HepG2 (cell line): ENCODE measurements at regions not wholly inside any gene's neighbourhood (a gene's known extent, or its start where the extent isn't known, plus 50 kb on each side); places are given as distances from the start of the nearest gene placed in this dataset.

Experiments used
- CTCF ChIP-seq: sonication (generic); formaldehyde crosslinking; IDR thresholded peaks from 2 replicates; pipeline ENCODE4 v1.5.0; 2020; ENCODE audit warnings: mild to moderate bottlenecking, missing genetic modification reagents, moderate library complexity
- EP300 ChIP-seq, 3 experiments: sonication (generic) in 1 of 3; formaldehyde crosslinking in 1 of 3; IDR thresholded peaks; 2 replicates each; pipeline versions ENCODE4 v1.5.1 to v1.6.1; 2011 to 2020; ENCODE audit warnings: low read depth in 2 of 3, low read length in 2 of 3, borderline replicate concordance in 1 of 3, improper control_type of control experiment in 1 of 3, mild to moderate bottlenecking in 1 of 3, missing genetic modification reagents in 1 of 3, moderate library complexity in 1 of 3
- MED13 ChIP-seq: sonication (generic); formaldehyde crosslinking; IDR thresholded peaks from 2 replicates; pipeline ENCODE4 v1.5.0; 2020; ENCODE audit warnings: missing genetic modification reagents
- NR3C1 ChIP-seq: sonication (generic); formaldehyde crosslinking; IDR thresholded peaks from 2 replicates; pipeline ENCODE4 v1.4.0; 2020; ENCODE audit warnings: missing genetic modification reagents
- POLR2A ChIP-seq, 2 experiments: IDR thresholded peaks; 2 replicates each; pipeline ENCODE4 v1.6.1; 2011; ENCODE audit warnings: low read depth in 2 of 2, low read length in 2 of 2, mild to moderate bottlenecking in 1 of 2, moderate library complexity in 1 of 2; ENCODE audit not compliant: insufficient read depth in 1 of 2
- SIX1 ChIP-seq: sonication (generic); formaldehyde crosslinking; IDR thresholded peaks from 2 replicates; pipeline ENCODE4 v1.4.0; 2020; ENCODE audit warnings: missing genetic modification reagents, borderline replicate concordance
- U2AF2 ChIP-seq: fragments of 200-400 bp; formaldehyde crosslinking; IDR thresholded peaks from 2 replicates; pipeline ENCODE4 v1.6.1; 2017; ENCODE audit warnings: low read depth, mild to moderate bottlenecking, low read length
- ZNF691 ChIP-seq: sonication (generic); formaldehyde crosslinking; IDR thresholded peaks from 2 replicates; pipeline ENCODE4 v1.4.0; 2020; ENCODE audit warnings: missing genetic modification reagents, low read depth, mild to moderate bottlenecking, borderline replicate concordance
- ZNF775 ChIP-seq: sonication (generic); formaldehyde crosslinking; IDR thresholded peaks from 2 replicates; pipeline ENCODE4 v1.4.0; 2020; ENCODE audit warnings: missing genetic modification reagents, mild to moderate bottlenecking, moderate library complexity, borderline replicate concordance

GRCh38 chr1:239879321-239880170 lies 212.1 kb upstream of the FMN2 start:
- TF ChIP-seq U2AF2: no peak
- TF ChIP-seq CTCF: no peak
- TF ChIP-seq ZNF691: no peak
- no peak for TF ChIP-seq SIX1 (CRISPR knock-in tag)
- TF ChIP-seq POLR2A (IDR thresholded peaks at IDR 0.05; ENCODE audit: insufficient read depth in 1 of 2, low read depth in 2 of 2, low read length in 2 of 2): no peak
- no peak for TF ChIP-seq MED13
- TF ChIP-seq EP300 (IDR thresholded peaks at IDR 0.05; ENCODE audit: low read depth in 2 of 2, low read length in 2 of 2): no peak
- TF ChIP-seq EP300 (CRISPR knock-in tag; IDR thresholded peaks at IDR 0.05; ENCODE audit: borderline replicate concordance): no peak
- no peak for TF ChIP-seq NR3C1 (CRISPR knock-in tag)
- TF ChIP-seq ZNF775: no peak
